Effector memory CD8-positive, alpha-beta T cell (primary cell): ENCODE measurements at regions not wholly inside any gene's neighbourhood (a gene's known extent, or its start where the extent isn't known, plus 50 kb on each side); places are given as distances from the start of the nearest gene placed in this dataset.
"Not testable (repeated sequence)": the region's sequence is repeated elsewhere in the genome, so short reads cannot be mapped to it uniquely, and the experiment has no call there.

ENCODE experiments used
- ATAC-seq: fragments of 150-1000 bp; cut with Tn5 transposase; replicated peaks from 2 replicates; pipeline ENCODE4 v1.10.0; 2021; ENCODE audit warnings: mild to moderate bottlenecking, moderate library complexity
- DNase-seq, 3 experiments: peaks; one replicate each; pipeline ENCODE4 v3.0.0; 2021
- H3K27ac Mint-ChIP-seq, 2 donors: one replicate each; pipeline ENCODE4 v1.8.0; 2022; ENCODE audit warnings: mild to moderate bottlenecking in 2 of 2, mixed read lengths in 2 of 2, moderate library complexity in 2 of 2
- H3K27me3 Mint-ChIP-seq, 2 donors: one replicate each; pipeline ENCODE4 v1.8.0; 2022; ENCODE audit warnings: mixed read lengths in 2 of 2
- H3K36me3 Mint-ChIP-seq: one replicate; pipeline ENCODE4 v1.8.0; 2022; ENCODE audit warnings: mild to moderate bottlenecking, moderate library complexity, mixed read lengths; ENCODE audit not compliant: insufficient read depth
- H3K4me1 Mint-ChIP-seq, 2 donors: one replicate each; pipeline ENCODE4 v1.8.0; 2022; ENCODE audit warnings: low read depth in 2 of 2, mixed read lengths in 2 of 2
- H3K4me3 Mint-ChIP-seq, 2 donors: one replicate each; pipeline ENCODE4 v1.8.0; 2022; ENCODE audit warnings: mild to moderate bottlenecking in 2 of 2, mixed read lengths in 2 of 2, moderate library complexity in 2 of 2
- H3K9me3 Mint-ChIP-seq, 2 donors: one replicate each; pipeline ENCODE4 v1.8.0; 2022; ENCODE audit warnings: mixed read lengths in 2 of 2

- not testable (repeated sequence) for DNase-seq, H3K9me3 Mint-ChIP-seq, ATAC-seq, H3K27me3 Mint-ChIP-seq
- peaks cover 26 to 27% of the 10 kb centered on the region in 2 donors for H3K4me1 Mint-ChIP-seq
- peak overlapping the region; percentile 79 to 90 for H3K4me3 Mint-ChIP-seq
- H3K27ac Mint-ChIP-seq, result peak overlapping the region; percentile 99 to 100
- H3K36me3 Mint-ChIP-seq, result peaks cover 18% of the 10 kb centered on the region
These were observed 51.7 kb downstream of the PPIAL4C start for GRCh38 chr1:149635290-149635899.

GRCh38 chr1:149636286-149637122 is 52.9 kb downstream of the PPIAL4C start:
- H3K9me3 Mint-ChIP-seq, H3K27me3 Mint-ChIP-seq: not testable (repeated sequence)
- Mint-ChIP-seq H3K36me3 (peaks cover 18% of the 10 kb centered on the region), H3K4me3 (peak overlapping the region; percentile 79 to 90), H3K27ac (peak overlapping the region; percentile 99 to 100), H3K4me1 (peaks cover 27 to 31% of the 10 kb centered on the region in 2 donors)
- peak; percentile 86 to 88 (median 86) for DNase-seq
- ATAC-seq, result peak; percentile 86

- Mint-ChIP-seq H3K36me3 (peaks cover 18% of the 10 kb centered on the region), H3K27ac (peak overlapping the region; percentile 66 to 68), H3K4me1 (peaks cover 28 to 35% of the 10 kb centered on the region in 2 donors)
- H3K27me3 Mint-ChIP-seq, DNase-seq, ATAC-seq, H3K9me3 Mint-ChIP-seq, H3K4me3 Mint-ChIP-seq: not testable (repeated sequence)
These were observed 54.8 kb downstream of the PPIAL4C start for GRCh38 chr1:149638481-149638880.

GRCh38 chr1:149638901-149639658 is 55.4 kb downstream of the PPIAL4C start:
- not testable (repeated sequence) for H3K27me3 Mint-ChIP-seq, ATAC-seq, H3K4me3 Mint-ChIP-seq, H3K9me3 Mint-ChIP-seq, DNase-seq
- peak overlapping the region; percentile 66 to 68 for H3K27ac Mint-ChIP-seq
- peaks cover 23 to 31% of the 10 kb centered on the region in 2 donors for H3K4me1 Mint-ChIP-seq
- H3K36me3 Mint-ChIP-seq, result peaks cover 18% of the 10 kb centered on the region

GRCh38 chr1:149641179-149641578 is 57.5 kb downstream of the PPIAL4C start:
- ATAC-seq, DNase-seq, H3K9me3 Mint-ChIP-seq, H3K4me3 Mint-ChIP-seq, H3K27me3 Mint-ChIP-seq: not testable (repeated sequence)
- H3K27ac Mint-ChIP-seq, result peak overlapping the region in 1 of 2 donors; percentile 51
- peaks cover 16 to 31% of the 10 kb centered on the region in 2 donors for H3K4me1 Mint-ChIP-seq
- peaks cover 12% of the 10 kb centered on the region for H3K36me3 Mint-ChIP-seq

- H3K36me3 Mint-ChIP-seq, H3K4me3 Mint-ChIP-seq, DNase-seq, ATAC-seq, H3K9me3 Mint-ChIP-seq, H3K27me3 Mint-ChIP-seq, H3K27ac Mint-ChIP-seq: not testable (repeated sequence)
- H3K4me1 Mint-ChIP-seq, result peaks cover 2 to 18% of the 10 kb centered on the region in 2 donors
These were observed 61.2 kb downstream of the PPIAL4C start for GRCh38 chr1:149644818-149645217.

- peak; percentile 46 for ATAC-seq
- DNase-seq, H3K27me3 Mint-ChIP-seq, H3K36me3 Mint-ChIP-seq, H3K9me3 Mint-ChIP-seq: not testable (repeated sequence)
- peak overlapping the region; percentile 83 to 88 for H3K27ac Mint-ChIP-seq
- peaks cover 2 to 13% of the 10 kb centered on the region in 2 donors for H3K4me1 Mint-ChIP-seq
- H3K4me3 Mint-ChIP-seq, result peak overlapping the region; percentile 81 to 86
These were observed 62.8 kb downstream of the PPIAL4C start for GRCh38 chr1:149646360-149647017.

- H3K9me3 Mint-ChIP-seq, H3K27me3 Mint-ChIP-seq, H3K27ac Mint-ChIP-seq, H3K36me3 Mint-ChIP-seq, DNase-seq: not testable (repeated sequence)
- ATAC-seq, result peak; percentile 45
- Mint-ChIP-seq H3K4me1 (peaks cover 2 to 13% of the 10 kb centered on the region in 2 donors), H3K4me3 (peak overlapping the region in 1 of 2 donors; percentile 81)
These were observed 63.3 kb downstream of the PPIAL4C start for GRCh38 chr1:149647018-149647373.

- H3K27ac Mint-ChIP-seq, DNase-seq, H3K4me1 Mint-ChIP-seq, H3K36me3 Mint-ChIP-seq, H3K27me3 Mint-ChIP-seq, ATAC-seq, H3K4me3 Mint-ChIP-seq, H3K9me3 Mint-ChIP-seq: not testable (repeated sequence)
These were observed 74.1 kb downstream of the PPIAL4C start for GRCh38 chr1:149657750-149658149.

GRCh38 chr1:149658175-149658574 is 74.5 kb downstream of the PPIAL4C start:
- H3K4me1 Mint-ChIP-seq, H3K27ac Mint-ChIP-seq, DNase-seq, H3K27me3 Mint-ChIP-seq, ATAC-seq, H3K4me3 Mint-ChIP-seq, H3K9me3 Mint-ChIP-seq, H3K36me3 Mint-ChIP-seq: not testable (repeated sequence)

GRCh38 chr1:149664624-149665023 is 81.0 kb downstream of the PPIAL4C start:
- not testable (repeated sequence) for H3K4me3 Mint-ChIP-seq, H3K27me3 Mint-ChIP-seq, H3K9me3 Mint-ChIP-seq, H3K4me1 Mint-ChIP-seq, H3K36me3 Mint-ChIP-seq, ATAC-seq, DNase-seq, H3K27ac Mint-ChIP-seq

GRCh38 chr1:149665033-149665432 is 81.4 kb downstream of the PPIAL4C start:
- ATAC-seq, H3K36me3 Mint-ChIP-seq, H3K27me3 Mint-ChIP-seq, H3K27ac Mint-ChIP-seq, H3K4me3 Mint-ChIP-seq, DNase-seq, H3K4me1 Mint-ChIP-seq, H3K9me3 Mint-ChIP-seq: not testable (repeated sequence)

GRCh38 chr1:149665528-149665927 is 81.9 kb downstream of the PPIAL4C start:
- peaks cover 11% of the 10 kb centered on the region for H3K36me3 Mint-ChIP-seq
- not testable (repeated sequence) for H3K4me3 Mint-ChIP-seq, DNase-seq, ATAC-seq, H3K9me3 Mint-ChIP-seq, H3K4me1 Mint-ChIP-seq, H3K27ac Mint-ChIP-seq, H3K27me3 Mint-ChIP-seq
